ENCODE measurements at regions not wholly inside any gene's neighbourhood (a gene's known extent, or its start where the extent isn't known, plus 50 kb on each side); places are given as distances from the start of the nearest gene placed in this dataset.
"Not testable (repeated sequence)": the region's sequence is repeated elsewhere in the genome, so short reads cannot be mapped to it uniquely, and the experiment has no call there.

DNA sequence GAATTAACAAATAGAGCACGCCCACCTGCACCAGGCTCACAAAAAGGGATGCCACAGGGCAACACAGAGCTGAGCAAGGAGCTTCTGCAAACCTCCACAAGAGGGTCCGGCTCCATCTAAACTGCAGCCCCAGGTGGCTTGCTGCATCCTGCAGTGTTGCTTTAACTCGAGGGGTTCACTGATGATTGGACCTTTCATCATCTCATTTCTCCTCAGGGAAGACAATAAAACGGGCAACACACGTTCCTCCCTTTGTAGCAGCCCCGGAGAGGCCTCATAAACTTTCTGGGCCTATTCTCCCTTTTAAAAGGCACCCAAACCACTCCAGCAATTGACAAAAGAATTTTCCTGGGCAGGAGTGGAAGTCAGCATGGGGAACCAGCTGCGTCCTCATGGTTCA, 161.5 kb upstream of the CDH4 start:
- no peak overlapping the region for H3K4me3 ChIP-seq (ENCODE audit: low read depth, low read length)
- TF ChIP-seq, protein P1, sequence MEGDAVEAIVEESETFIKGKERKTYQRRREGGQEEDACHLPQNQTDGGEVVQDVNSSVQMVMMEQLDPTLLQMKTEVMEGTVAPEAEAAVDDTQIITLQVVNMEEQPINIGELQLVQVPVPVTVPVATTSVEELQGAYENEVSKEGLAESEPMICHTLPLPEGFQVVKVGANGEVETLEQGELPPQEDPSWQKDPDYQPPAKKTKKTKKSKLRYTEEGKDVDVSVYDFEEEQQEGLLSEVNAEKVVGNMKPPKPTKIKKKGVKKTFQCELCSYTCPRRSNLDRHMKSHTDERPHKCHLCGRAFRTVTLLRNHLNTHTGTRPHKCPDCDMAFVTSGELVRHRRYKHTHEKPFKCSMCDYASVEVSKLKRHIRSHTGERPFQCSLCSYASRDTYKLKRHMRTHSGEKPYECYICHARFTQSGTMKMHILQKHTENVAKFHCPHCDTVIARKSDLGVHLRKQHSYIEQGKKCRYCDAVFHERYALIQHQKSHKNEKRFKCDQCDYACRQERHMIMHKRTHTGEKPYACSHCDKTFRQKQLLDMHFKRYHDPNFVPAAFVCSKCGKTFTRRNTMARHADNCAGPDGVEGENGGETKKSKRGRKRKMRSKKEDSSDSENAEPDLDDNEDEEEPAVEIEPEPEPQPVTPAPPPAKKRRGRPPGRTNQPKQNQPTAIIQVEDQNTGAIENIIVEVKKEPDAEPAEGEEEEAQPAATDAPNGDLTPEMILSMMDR (IDR thresholded peaks at IDR 0.05; ENCODE audit: insufficient read depth, low read depth, low read length) = no peak
- no peak for DNase-seq (ENCODE audit: low read depth)

DNA sequence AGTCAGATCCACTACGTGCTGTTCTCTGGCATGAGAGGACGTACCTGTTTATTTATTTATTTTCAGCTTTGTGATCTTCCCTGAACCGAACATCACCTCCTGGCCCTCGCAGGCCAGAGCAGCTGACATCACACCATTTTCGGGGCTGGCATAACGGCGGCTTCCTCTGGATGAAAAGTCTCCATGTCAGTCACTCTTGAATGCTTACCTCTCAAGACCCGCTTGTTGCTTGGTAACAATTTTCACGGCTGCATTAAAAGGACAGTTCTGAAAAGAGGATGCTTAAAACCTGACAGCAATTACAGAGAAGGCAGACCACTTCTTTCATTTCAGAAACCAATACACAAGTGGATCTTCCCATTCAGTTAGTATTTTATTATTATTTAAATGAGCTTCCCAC, 159.8 kb upstream of the CDH4 start:
- no peak for DNase-seq (ENCODE audit: low read depth)
- TF ChIP-seq, protein P1 (IDR thresholded peaks at IDR 0.05; ENCODE audit: insufficient read depth, low read depth, low read length) = no peak
- H3K4me3 ChIP-seq (ENCODE audit: low read depth, low read length) = no peak overlapping the region

DNA sequence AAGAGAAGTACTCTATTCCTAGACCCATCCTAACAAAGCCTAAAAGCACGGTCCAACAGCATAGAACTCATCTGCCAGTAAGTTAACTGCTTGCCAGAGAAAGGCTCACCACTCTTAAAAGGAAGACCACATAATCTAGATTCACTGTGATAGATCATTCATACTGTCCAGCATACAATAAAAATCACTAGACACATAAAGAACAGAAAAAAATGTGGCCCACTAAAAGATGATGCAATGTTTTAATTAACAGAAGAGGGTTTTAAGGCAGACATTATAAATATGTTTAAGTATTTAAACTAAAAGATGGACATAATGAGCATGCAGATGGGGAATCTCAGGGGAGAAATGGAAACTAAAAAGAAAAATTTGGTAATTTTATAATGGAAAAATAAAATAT, 157.5 kb upstream of the CDH4 start:
- TF ChIP-seq, protein P1 (IDR thresholded peaks at IDR 0.05; ENCODE audit: insufficient read depth, low read depth, low read length) = no peak
- no peak for DNase-seq (ENCODE audit: low read depth)

DNA sequence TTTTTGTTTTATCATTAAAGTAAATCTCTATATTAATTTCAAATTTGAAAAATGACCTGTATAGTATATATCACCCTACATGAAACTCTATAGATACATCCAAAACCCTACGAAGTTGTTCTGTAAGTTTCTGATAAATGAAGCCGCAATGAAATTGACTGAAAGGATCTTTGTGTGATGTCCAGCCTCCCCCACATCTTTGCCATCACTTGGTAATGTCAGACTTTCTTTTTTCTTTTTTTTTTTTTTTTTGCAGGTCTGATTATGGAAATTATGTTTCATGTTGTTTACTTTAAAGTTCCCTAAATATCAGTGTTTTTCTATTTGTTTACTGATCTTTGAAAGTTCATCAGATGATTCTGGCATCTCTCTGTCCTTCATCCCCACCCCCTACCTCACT, 155.6 kb upstream of the CDH4 start:
- TF ChIP-seq, protein P1 (IDR thresholded peaks at IDR 0.05; ENCODE audit: insufficient read depth, low read depth, low read length) = no peak
- no peak for DNase-seq (ENCODE audit: low read depth)

More for the DNA sequence above, 157.5 kb upstream of the CDH4 start:
- no peak overlapping the region for H3K4me3 ChIP-seq (ENCODE audit: low read depth, low read length)

DNA sequence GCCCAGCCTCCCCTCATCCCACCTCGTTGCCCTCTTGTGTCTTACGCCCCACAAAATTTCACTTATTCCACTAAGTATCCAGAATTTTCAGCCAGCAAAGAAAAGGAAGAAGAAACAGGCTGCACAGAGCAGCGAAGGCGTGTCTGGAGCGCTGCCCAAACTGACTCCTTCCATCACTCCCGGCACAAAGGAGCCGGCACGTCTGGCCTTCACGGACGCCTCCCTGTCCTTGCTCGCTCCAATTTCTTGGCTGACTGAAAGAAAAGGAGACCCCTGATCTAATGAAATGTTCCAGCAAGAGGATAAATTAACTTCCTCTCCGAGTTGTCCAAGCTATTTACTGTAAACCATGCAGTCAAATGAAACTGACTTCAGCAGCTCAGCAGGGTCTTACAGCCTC, 152.3 kb upstream of the CDH4 start:
- no peak for DNase-seq (ENCODE audit: low read depth)
- TF ChIP-seq, protein P1 (IDR thresholded peaks at IDR 0.05; ENCODE audit: insufficient read depth, low read depth, low read length) = no peak
- no peak overlapping the region for H3K4me3 ChIP-seq (ENCODE audit: low read depth, low read length)

More for the DNA sequence above, 155.6 kb upstream of the CDH4 start:
- no peak overlapping the region for H3K4me3 ChIP-seq (ENCODE audit: low read depth, low read length)

DNA sequence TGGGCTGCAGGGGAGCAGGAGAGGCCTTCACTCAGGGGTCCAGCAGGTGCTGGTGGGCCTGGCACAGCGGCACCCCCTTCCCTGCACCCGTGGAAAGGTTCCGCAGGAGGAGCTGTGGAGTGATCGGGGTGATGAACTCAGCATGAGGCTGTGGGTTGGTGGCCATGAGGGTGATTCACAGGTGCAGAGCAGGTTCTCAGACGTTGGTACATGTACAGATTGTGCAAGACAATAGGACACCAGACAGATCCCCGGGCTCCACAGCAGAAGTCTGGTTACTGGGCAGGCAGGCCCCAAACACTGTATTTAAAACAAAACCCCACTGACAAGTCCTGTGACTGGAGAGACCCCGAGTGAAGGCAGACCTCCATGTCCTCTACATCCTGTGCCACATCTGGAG, 151.6 kb upstream of the CDH4 start:
- TF ChIP-seq, protein P1 (IDR thresholded peaks at IDR 0.05; ENCODE audit: insufficient read depth, low read depth, low read length) = no peak
- DNase-seq (ENCODE audit: low read depth) = no peak
- H3K4me3 ChIP-seq (ENCODE audit: low read depth, low read length) = no peak overlapping the region

DNA sequence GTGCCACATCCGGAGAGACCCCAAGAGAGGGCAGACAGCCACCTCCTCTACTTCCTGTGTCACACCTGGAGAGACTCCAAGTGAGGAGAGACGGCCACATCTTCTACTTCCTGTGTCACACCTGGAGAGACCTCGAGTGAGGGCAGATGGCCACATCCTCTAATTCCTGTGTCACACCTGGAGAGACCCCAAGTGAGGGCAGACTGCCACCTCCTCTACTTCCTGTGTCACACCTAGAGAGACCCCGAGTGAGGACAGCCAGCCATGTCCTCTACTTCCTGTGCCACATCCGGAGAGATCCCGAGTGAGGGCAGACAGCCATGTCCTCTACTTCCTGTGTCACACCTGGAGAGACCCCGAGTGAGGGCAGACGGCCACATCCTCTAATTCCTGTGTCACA, 150.7 kb upstream of the CDH4 start:
- not testable (repeated sequence) for H3K4me3 ChIP-seq (ENCODE audit: low read depth, low read length); DNase-seq (ENCODE audit: low read depth)
